Neural crest cell (in vitro differentiated cells): ENCODE measurements at regions not wholly inside any gene's neighbourhood (a gene's known extent, or its start where the extent isn't known, plus 50 kb on each side); places are given as distances from the start of the nearest gene placed in this dataset.

ENCODE experiments used
- DNase-seq: peaks from one replicate; pipeline ENCODE4 v3.0.0; 2021; ENCODE audit warnings: low read depth, mixed read lengths, low spot score
- H3K27ac Mint-ChIP-seq: one replicate; pipeline ENCODE4 v1.8.0; 2021; ENCODE audit warnings: mild to moderate bottlenecking, mixed read lengths; ENCODE audit not compliant: unreplicated experiment
- H3K27me3 Mint-ChIP-seq: 2 replicates; pipeline ENCODE4 v1.8.0; 2021; ENCODE audit warnings: low read depth, mild to moderate bottlenecking, mixed read lengths
- H3K36me3 Mint-ChIP-seq: 2 replicates; pipeline ENCODE4 v1.8.0; 2021; ENCODE audit warnings: low read depth, mild to moderate bottlenecking, mixed read lengths
- H3K4me1 Mint-ChIP-seq: 2 replicates; pipeline ENCODE4 v1.8.0; 2021; ENCODE audit warnings: mixed read lengths
- H3K4me3 Mint-ChIP-seq: one replicate; pipeline ENCODE4 v1.8.0; 2021; ENCODE audit warnings: mild to moderate bottlenecking, mixed read lengths
- H3K9me3 Mint-ChIP-seq: 2 replicates; pipeline ENCODE4 v1.8.0; 2021; ENCODE audit warnings: mixed read lengths
- CTCF ChIP-seq: fragments of 200-600 bp; sonication (generic); conservative IDR thresholded peaks from 2 replicates; pipeline ENCODE4 v1.5.0; 2021; ENCODE audit warnings: antibody characterized with exemption, mild to moderate bottlenecking

GRCh38 chr16:73553941-73554660 is 506.2 kb upstream of the ZFHX3 start:
- Mint-ChIP-seq H3K27me3 (no peaks in the 10 kb centered on the region), H3K9me3 (no peaks in the 10 kb centered on the region), H3K36me3 (no peaks in the 10 kb centered on the region), H3K4me1 (peaks cover 28% of the 10 kb centered on the region), H3K4me3 (no peak overlapping the region), H3K27ac (no peak overlapping the region)
- no peak for TF ChIP-seq CTCF
- no peak for DNase-seq

GRCh38 chr16:73549984-73550631 is 502.2 kb upstream of the ZFHX3 start:
- TF ChIP-seq CTCF: no peak
- no peaks in the 10 kb centered on the region for H3K27me3 Mint-ChIP-seq

GRCh38 chr16:73547552-73548403 is 499.9 kb upstream of the ZFHX3 start:
- no peak for DNase-seq
- Mint-ChIP-seq H3K9me3 (no peaks in the 10 kb centered on the region), H3K4me1 (peaks cover 73% of the 10 kb centered on the region), H3K27me3 (no peaks in the 10 kb centered on the region), H3K36me3 (no peaks in the 10 kb centered on the region), H3K4me3 (peak overlapping the region; percentile 74), H3K27ac (peak overlapping the region; percentile 46)
- no peak for TF ChIP-seq CTCF

More at GRCh38 chr16:73549984-73550631, 502.2 kb upstream of the ZFHX3 start:
- peak overlapping the region; percentile 25 for H3K4me3 Mint-ChIP-seq
- H3K27ac Mint-ChIP-seq: no peak overlapping the region
- peaks cover 50% of the 10 kb centered on the region for H3K4me1 Mint-ChIP-seq
- no peaks in the 10 kb centered on the region for H3K36me3 Mint-ChIP-seq
- H3K9me3 Mint-ChIP-seq: no peaks in the 10 kb centered on the region
- DNase-seq: no peak

GRCh38 chr16:73546341-73546845 is 498.5 kb upstream of the ZFHX3 start:
- peak overlapping the region; percentile 82 for H3K4me3 Mint-ChIP-seq
- no peaks in the 10 kb centered on the region for H3K9me3 Mint-ChIP-seq
- DNase-seq: no peak
- peak overlapping the region; percentile 90 for H3K27ac Mint-ChIP-seq
- TF ChIP-seq CTCF: no peak
- H3K36me3 Mint-ChIP-seq: no peaks in the 10 kb centered on the region
- peaks cover 79% of the 10 kb centered on the region for H3K4me1 Mint-ChIP-seq
- no peaks in the 10 kb centered on the region for H3K27me3 Mint-ChIP-seq

- no peaks in the 10 kb centered on the region for H3K36me3 Mint-ChIP-seq
- peak overlapping the region; percentile 3 for H3K27ac Mint-ChIP-seq
- no peaks in the 10 kb centered on the region for H3K27me3 Mint-ChIP-seq
- H3K9me3 Mint-ChIP-seq: no peaks in the 10 kb centered on the region
- peak overlapping the region; percentile 82 for H3K4me3 Mint-ChIP-seq
- TF ChIP-seq CTCF: no peak
- no peak for DNase-seq
- peaks cover 75% of the 10 kb centered on the region for H3K4me1 Mint-ChIP-seq
These were observed 497.8 kb upstream of the ZFHX3 start for GRCh38 chr16:73545755-73546154.
